ENCODE measurements at regions not wholly inside any gene's neighbourhood (a gene's known extent, or its start where the extent isn't known, plus 50 kb on each side); places are given as distances from the start of the nearest gene placed in this dataset.
"Not testable (repeated sequence)": the region's sequence is repeated elsewhere in the genome, so short reads cannot be mapped to it uniquely, and the experiment has no call there.

GRCh38 chr12:24356240-24356804 is 406.9 kb upstream of the SOX5 start:
- ATAC-seq (ENCODE audit: low FRiP score) (no peak), DNase-seq (ENCODE audit: low spot score) (no peak)
- TF ChIP-seq CTCF (IDR thresholded peaks at IDR 0.05) = no peak

GRCh38 chr12:24352363-24352762 is 402.9 kb upstream of the SOX5 start:
- DNase-seq (ENCODE audit: low spot score) (no peak), ATAC-seq (ENCODE audit: low FRiP score) (no peak)
- no peak for TF ChIP-seq CTCF (IDR thresholded peaks at IDR 0.05)

GRCh38 chr12:24349051-24349799 is 399.8 kb upstream of the SOX5 start:
- DNase-seq (ENCODE audit: low spot score) (no peak), ATAC-seq (ENCODE audit: low FRiP score) (no peak)
- TF ChIP-seq CTCF (IDR thresholded peaks at IDR 0.05) = no peak

GRCh38 chr12:24348180-24348579 is 398.7 kb upstream of the SOX5 start:
- ATAC-seq (ENCODE audit: low FRiP score); DNase-seq (ENCODE audit: low spot score): not testable (repeated sequence)

GRCh38 chr12:24328261-24328660 is 378.8 kb upstream of the SOX5 start:
- DNase-seq (ENCODE audit: low spot score) (no peak), ATAC-seq (ENCODE audit: low FRiP score) (no peak)
- no peak for TF ChIP-seq CTCF (IDR thresholded peaks at IDR 0.05)

- TF ChIP-seq CTCF (IDR thresholded peaks at IDR 0.05) = no peak
- DNase-seq (ENCODE audit: low spot score) (no peak), ATAC-seq (ENCODE audit: low FRiP score) (no peak)
Observed at GRCh38 chr12:24325331-24325730, 375.9 kb upstream of the SOX5 start.

- DNase-seq (ENCODE audit: low spot score) (no peak), ATAC-seq (ENCODE audit: low FRiP score) (no peak)
- TF ChIP-seq CTCF (IDR thresholded peaks at IDR 0.05) = no peak
Observed at GRCh38 chr12:24307716-24308335, 358.4 kb upstream of the SOX5 start.

Data from omental fat pad (tissue), 3 donors.